Stimulated activated CD4-positive, alpha-beta T cell treated with anti-CD3 and anti-CD28 coated beads, TNF-alpha, amount 100 ng/mL, for 4 hours (primary cell): ENCODE measurements at regions not wholly inside any gene's neighbourhood (a gene's known extent, or its start where the extent isn't known, plus 50 kb on each side); places are given as distances from the start of the nearest gene placed in this dataset.

Experiments
- DNase-seq, 3 experiments: peaks; one replicate each; pipeline ENCODE4 v3.0.0-alpha.2; 2020; ENCODE audit warnings: low read depth in 3 of 3

GRCh38 chr12:34345801-34346200, 323.5 kb downstream of the ALG10 start:
- no peak for DNase-seq

GRCh38 chr12:34346372-34347034, 324.2 kb downstream of the ALG10 start:
- DNase-seq, result no peak

- DNase-seq, result no peak
These were observed 325.1 kb downstream of the ALG10 start for GRCh38 chr12:34347367-34347766.

- DNase-seq, result no peak
These were observed 325.8 kb downstream of the ALG10 start for GRCh38 chr12:34348064-34348463.

GRCh38 chr12:34348836-34349672, 326.8 kb downstream of the ALG10 start:
- DNase-seq, result no peak

- DNase-seq, result no peak
These were observed 327.3 kb downstream of the ALG10 start for GRCh38 chr12:34349673-34349961.

- DNase-seq, result no peak
These were observed 328.1 kb downstream of the ALG10 start for GRCh38 chr12:34350092-34351041.

- DNase-seq, result no peak
These were observed 329.8 kb downstream of the ALG10 start for GRCh38 chr12:34352098-34352497.

- DNase-seq, result no peak
These were observed 332.2 kb downstream of the ALG10 start for GRCh38 chr12:34354239-34355200.

- no peak for DNase-seq
These were observed 334.1 kb downstream of the ALG10 start for GRCh38 chr12:34356233-34356987.

- no peak for DNase-seq
These were observed 335.5 kb downstream of the ALG10 start for GRCh38 chr12:34357791-34358190.

GRCh38 chr12:34358198-34358597, 335.9 kb downstream of the ALG10 start:
- DNase-seq, result no peak

GRCh38 chr12:34361721-34362316, 339.5 kb downstream of the ALG10 start:
- DNase-seq, result no peak

- no peak for DNase-seq
These were observed 340.9 kb downstream of the ALG10 start for GRCh38 chr12:34363050-34363673.

- no peak for DNase-seq
These were observed 345.8 kb downstream of the ALG10 start for GRCh38 chr12:34368079-34368478.

GRCh38 chr12:34371050-34371449, 348.8 kb downstream of the ALG10 start:
- DNase-seq, result no peak

GRCh38 chr12:34372003-34372402, 349.7 kb downstream of the ALG10 start:
- no peak for DNase-seq

GRCh38 chr12:34373926-34374325, 351.6 kb downstream of the ALG10 start:
- DNase-seq, result no peak

- no peak for DNase-seq
These were observed 354.0 kb downstream of the ALG10 start for GRCh38 chr12:34376133-34376799.
